ENCODE measurements at regions not wholly inside any gene's neighbourhood (a gene's known extent, or its start where the extent isn't known, plus 50 kb on each side); places are given as distances from the start of the nearest gene placed in this dataset.
A peak's percentile ranks its signal among the peaks of the same experiment; 100 is the strongest.

DNA sequence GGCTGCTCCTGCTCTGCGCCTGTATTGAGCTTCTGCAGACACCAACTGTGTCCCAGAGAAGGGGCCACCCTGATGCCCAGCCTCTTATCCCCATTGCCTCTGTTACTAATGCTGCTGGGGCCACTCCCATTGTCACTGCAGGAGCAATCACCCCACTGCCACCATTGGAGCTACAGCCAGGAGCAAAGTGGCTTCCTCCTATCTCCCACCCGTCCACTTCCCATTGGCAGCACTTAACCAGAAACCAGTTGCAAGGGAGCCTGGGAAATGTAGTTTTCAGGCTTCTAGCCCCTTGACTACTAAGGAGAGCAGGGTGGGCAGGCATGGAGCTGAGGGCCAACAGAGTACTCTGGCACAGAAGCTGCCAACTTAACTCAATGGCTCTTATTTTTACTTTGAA lies 55.9 kb upstream of the KLF13 start:
- Mint-ChIP-seq H3K9me3 (ENCODE audit: unreplicated experiment) (no peaks in the 10 kb centered on the region), H3K27me3 (ENCODE audit: insufficient read depth, unreplicated experiment) (no peaks in the 10 kb centered on the region), H3K27ac (ENCODE audit: unreplicated experiment) (no peak overlapping the region), H3K4me1 (ENCODE audit: low read depth, unreplicated experiment) (peaks cover 1% of the 10 kb centered on the region), H3K36me3 (ENCODE audit: insufficient read depth, unreplicated experiment) (no peaks in the 10 kb centered on the region), H3K4me3 (ENCODE audit: unreplicated experiment) (no peak overlapping the region)
- H3K4me1 ChIP-seq: peaks cover 6% of the 10 kb centered on the region
- ChIA-PET CTCF (no interaction called here), POLR2A (no interaction called here)
- H3K4me3 ChIP-seq (ENCODE audit: low read depth, low read length): no peak overlapping the region
- H3K36me3 ChIP-seq (ENCODE audit: control insufficient read depth, insufficient read depth, low read length): no peaks in the 10 kb centered on the region
- intact Hi-C loops (cut with micrococcal nuclease; ENCODE audit: unreplicated experiment): no loop called here
- H3K9me3 ChIP-seq: no peaks in the 10 kb centered on the region; the same call in 1 of the 2 replicates
- DNase-seq: peak in 1 of 2 experiments; percentile 37
- no TSS peak for BruUV-seq (replicated peaks)
- TF ChIP-seq, protein P1, sequence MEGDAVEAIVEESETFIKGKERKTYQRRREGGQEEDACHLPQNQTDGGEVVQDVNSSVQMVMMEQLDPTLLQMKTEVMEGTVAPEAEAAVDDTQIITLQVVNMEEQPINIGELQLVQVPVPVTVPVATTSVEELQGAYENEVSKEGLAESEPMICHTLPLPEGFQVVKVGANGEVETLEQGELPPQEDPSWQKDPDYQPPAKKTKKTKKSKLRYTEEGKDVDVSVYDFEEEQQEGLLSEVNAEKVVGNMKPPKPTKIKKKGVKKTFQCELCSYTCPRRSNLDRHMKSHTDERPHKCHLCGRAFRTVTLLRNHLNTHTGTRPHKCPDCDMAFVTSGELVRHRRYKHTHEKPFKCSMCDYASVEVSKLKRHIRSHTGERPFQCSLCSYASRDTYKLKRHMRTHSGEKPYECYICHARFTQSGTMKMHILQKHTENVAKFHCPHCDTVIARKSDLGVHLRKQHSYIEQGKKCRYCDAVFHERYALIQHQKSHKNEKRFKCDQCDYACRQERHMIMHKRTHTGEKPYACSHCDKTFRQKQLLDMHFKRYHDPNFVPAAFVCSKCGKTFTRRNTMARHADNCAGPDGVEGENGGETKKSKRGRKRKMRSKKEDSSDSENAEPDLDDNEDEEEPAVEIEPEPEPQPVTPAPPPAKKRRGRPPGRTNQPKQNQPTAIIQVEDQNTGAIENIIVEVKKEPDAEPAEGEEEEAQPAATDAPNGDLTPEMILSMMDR (IDR thresholded peaks at IDR 0.05; ENCODE audit: insufficient read depth in 1 of 2, low read depth in 1 of 2, low read length in 1 of 2, severe bottlenecking in 1 of 2, unreplicated experiment in 1 of 2): no peak
- no peaks in the 10 kb centered on the region for H3K27me3 ChIP-seq (replicated peaks; ENCODE audit: control insufficient read depth, insufficient read depth, low read length)

DNA sequence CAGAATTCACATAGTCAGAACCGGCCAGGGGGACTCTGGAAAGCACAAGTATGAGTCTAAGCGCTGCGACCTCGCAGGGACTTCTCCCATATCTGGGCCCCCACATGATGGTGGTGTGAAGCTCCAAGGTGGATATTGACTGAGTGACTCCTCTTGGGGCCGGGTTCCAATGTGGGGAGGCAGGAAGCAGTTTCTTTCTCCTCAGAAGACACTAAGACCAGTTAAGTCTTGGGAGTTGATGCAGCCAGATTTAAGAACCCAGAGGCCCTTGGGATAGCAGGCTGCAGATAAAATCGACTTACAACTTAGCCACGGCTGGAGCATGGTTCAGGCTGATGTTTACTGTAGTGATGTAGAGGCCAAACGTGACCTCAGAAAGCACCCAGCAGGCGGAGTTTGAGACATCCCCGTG lies 55.4 kb upstream of the KLF13 start:
- Histone ChIP-seq H3K4me3 (ENCODE audit: low read depth, low read length) (no peak overlapping the region), H3K9me3 (no peaks in the 10 kb centered on the region; the same call in 1 of the 2 replicates), H3K4me1 (peaks cover 5% of the 10 kb centered on the region; the same call in 1 of the 2 replicates), H3K27me3 (replicated peaks; ENCODE audit: control insufficient read depth, insufficient read depth, low read length) (no peaks in the 10 kb centered on the region), H3K36me3 (ENCODE audit: control insufficient read depth, insufficient read depth, low read length) (no peaks in the 10 kb centered on the region)
- ChIA-PET POLR2A (no interaction called here), CTCF (no interaction called here)
- Mint-ChIP-seq H3K27ac (ENCODE audit: unreplicated experiment) (no peak overlapping the region), H3K4me3 (ENCODE audit: unreplicated experiment) (no peak overlapping the region), H3K27me3 (ENCODE audit: insufficient read depth, unreplicated experiment) (no peaks in the 10 kb centered on the region), H3K9me3 (ENCODE audit: unreplicated experiment) (no peaks in the 10 kb centered on the region), H3K4me1 (ENCODE audit: low read depth, unreplicated experiment) (no peaks in the 10 kb centered on the region), H3K36me3 (ENCODE audit: insufficient read depth, unreplicated experiment) (no peaks in the 10 kb centered on the region)
- peak in 1 of 2 experiments; percentile 22 for DNase-seq
- TF ChIP-seq, protein P1 (IDR thresholded peaks at IDR 0.05; ENCODE audit: insufficient read depth in 1 of 2, low read depth in 1 of 2, low read length in 1 of 2, severe bottlenecking in 1 of 2, unreplicated experiment in 1 of 2): no peak
- BruUV-seq (replicated peaks): no TSS peak
- intact Hi-C loops (cut with micrococcal nuclease; ENCODE audit: unreplicated experiment): no loop called here

DNA sequence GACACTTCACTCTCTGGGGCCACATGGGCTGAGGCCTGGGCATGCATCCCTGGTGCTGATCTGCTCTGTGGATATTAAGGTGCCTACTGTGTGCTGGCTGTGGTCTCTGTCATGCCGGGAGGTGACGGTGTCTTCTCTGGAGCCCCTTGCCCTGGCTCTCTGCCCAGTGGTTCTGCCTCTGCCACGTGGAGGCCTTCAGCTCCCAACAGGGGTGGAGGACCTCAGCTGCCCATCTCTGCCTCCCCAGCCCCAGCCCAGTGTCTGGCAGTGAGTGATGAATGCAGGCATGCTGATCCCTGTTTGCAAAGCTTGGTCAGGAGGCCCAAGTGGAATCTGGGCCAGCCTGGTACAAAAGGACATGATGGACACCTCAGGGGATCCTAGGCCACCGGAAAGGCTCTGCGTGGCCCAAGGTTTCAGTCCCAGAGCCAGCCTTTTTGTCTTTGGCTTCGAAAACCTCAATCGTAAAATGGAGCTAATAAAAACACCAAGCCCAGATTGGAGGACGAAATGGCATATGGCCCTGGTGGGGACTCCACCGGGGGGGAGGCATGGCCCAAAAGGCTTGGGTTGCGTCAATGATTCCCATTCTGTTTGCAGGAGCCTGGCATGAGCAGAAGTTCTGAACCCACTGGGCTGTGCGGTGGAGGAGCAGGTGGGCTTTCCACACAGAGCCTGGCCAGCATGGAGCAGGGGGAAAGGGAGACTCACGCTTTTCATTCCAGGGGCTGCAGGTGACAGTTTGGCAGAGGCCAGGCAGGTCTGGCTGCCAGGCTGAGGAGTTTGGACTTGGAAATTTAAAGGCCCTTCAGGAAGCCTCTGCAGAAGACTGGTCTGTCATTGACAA lies 54.7 kb upstream of the KLF13 start:
- intact Hi-C loops (cut with micrococcal nuclease; ENCODE audit: unreplicated experiment): no loop called here
- Mint-ChIP-seq H3K4me1 (ENCODE audit: low read depth, unreplicated experiment) (no peaks in the 10 kb centered on the region), H3K4me3 (ENCODE audit: unreplicated experiment) (no peak overlapping the region), H3K27me3 (ENCODE audit: insufficient read depth, unreplicated experiment) (no peaks in the 10 kb centered on the region), H3K9me3 (ENCODE audit: unreplicated experiment) (no peaks in the 10 kb centered on the region), H3K36me3 (ENCODE audit: insufficient read depth, unreplicated experiment) (no peaks in the 10 kb centered on the region), H3K27ac (ENCODE audit: unreplicated experiment) (no peak overlapping the region)
- no peaks in the 10 kb centered on the region for H3K27me3 ChIP-seq (replicated peaks; ENCODE audit: control insufficient read depth, insufficient read depth, low read length)
- TF ChIP-seq, protein P1 (IDR thresholded peaks at IDR 0.05; ENCODE audit: insufficient read depth in 1 of 2, low read depth in 1 of 2, low read length in 1 of 2, severe bottlenecking in 1 of 2, unreplicated experiment in 1 of 2): no peak
- H3K9me3 ChIP-seq: no peaks in the 10 kb centered on the region; the same call in 1 of the 2 replicates
- H3K36me3 ChIP-seq (ENCODE audit: control insufficient read depth, insufficient read depth, low read length): no peaks in the 10 kb centered on the region
- peak in 1 of 2 experiments; percentile 30 for DNase-seq
- no TSS peak for BruUV-seq (replicated peaks)
- CTCF ChIA-PET: no interaction called here
- POLR2A ChIA-PET: no interaction called here
- no peak overlapping the region for H3K4me3 ChIP-seq (ENCODE audit: low read depth, low read length)
- H3K4me1 ChIP-seq: peaks cover 5% of the 10 kb centered on the region; the same call in 1 of the 2 replicates

Data from Caco-2 (cell line).